ENCODE measurements at regions not wholly inside any gene's neighbourhood (a gene's known extent, or its start where the extent isn't known, plus 50 kb on each side); places are given as distances from the start of the nearest gene placed in this dataset.

GRCh38 chr2:239715202-239715601 lies 309.9 kb downstream of the NDUFA10 start (continued):
- TF ChIP-seq SMAD1 (IDR thresholded peaks at IDR 0.05; ENCODE audit: low read depth, low read length, partially characterized antibody) (no peak), ZKSCAN8 (CRISPR knock-in tag; IDR thresholded peaks at IDR 0.05) (no peak), DLX4 (CRISPR knock-in tag; IDR thresholded peaks at IDR 0.05) (no peak), ZNF175 (CRISPR knock-in tag; IDR thresholded peaks at IDR 0.05; ENCODE audit: low read depth) (no peak), ARID3B (CRISPR knock-in tag; IDR thresholded peaks at IDR 0.05; ENCODE audit: borderline replicate concordance) (no peak), THAP12 (CRISPR knock-in tag; IDR thresholded peaks at IDR 0.05) (no peak), MXI1 (IDR thresholded peaks at IDR 0.05; ENCODE audit: low read depth, low read length) (no peak), COPS2 (conservative IDR thresholded peaks at IDR 0.05) (no peak), ZNF696 (CRISPR knock-in tag; conservative IDR thresholded peaks at IDR 0.05) (no peak), HNRNPLL (IDR thresholded peaks at IDR 0.05; ENCODE audit: low read depth, low read length, poor library complexity, severe bottlenecking) (no peak), MLX (CRISPR knock-in tag; conservative IDR thresholded peaks at IDR 0.05) (no peak), IFI16 (CRISPR knock-in tag; IDR thresholded peaks at IDR 0.05) (no peak), MBD1 (CRISPR knock-in tag; IDR thresholded peaks at IDR 0.05) (no peak), NELFE (IDR thresholded peaks at IDR 0.05; ENCODE audit: insufficient read depth, insufficient read length) (no peak), PHF8 (IDR thresholded peaks at IDR 0.05; ENCODE audit: borderline replicate concordance, low read length) (no peak)
